ENCODE measurements at regions not wholly inside any gene's neighbourhood (a gene's known extent, or its start where the extent isn't known, plus 50 kb on each side); places are given as distances from the start of the nearest gene placed in this dataset.

DNA sequence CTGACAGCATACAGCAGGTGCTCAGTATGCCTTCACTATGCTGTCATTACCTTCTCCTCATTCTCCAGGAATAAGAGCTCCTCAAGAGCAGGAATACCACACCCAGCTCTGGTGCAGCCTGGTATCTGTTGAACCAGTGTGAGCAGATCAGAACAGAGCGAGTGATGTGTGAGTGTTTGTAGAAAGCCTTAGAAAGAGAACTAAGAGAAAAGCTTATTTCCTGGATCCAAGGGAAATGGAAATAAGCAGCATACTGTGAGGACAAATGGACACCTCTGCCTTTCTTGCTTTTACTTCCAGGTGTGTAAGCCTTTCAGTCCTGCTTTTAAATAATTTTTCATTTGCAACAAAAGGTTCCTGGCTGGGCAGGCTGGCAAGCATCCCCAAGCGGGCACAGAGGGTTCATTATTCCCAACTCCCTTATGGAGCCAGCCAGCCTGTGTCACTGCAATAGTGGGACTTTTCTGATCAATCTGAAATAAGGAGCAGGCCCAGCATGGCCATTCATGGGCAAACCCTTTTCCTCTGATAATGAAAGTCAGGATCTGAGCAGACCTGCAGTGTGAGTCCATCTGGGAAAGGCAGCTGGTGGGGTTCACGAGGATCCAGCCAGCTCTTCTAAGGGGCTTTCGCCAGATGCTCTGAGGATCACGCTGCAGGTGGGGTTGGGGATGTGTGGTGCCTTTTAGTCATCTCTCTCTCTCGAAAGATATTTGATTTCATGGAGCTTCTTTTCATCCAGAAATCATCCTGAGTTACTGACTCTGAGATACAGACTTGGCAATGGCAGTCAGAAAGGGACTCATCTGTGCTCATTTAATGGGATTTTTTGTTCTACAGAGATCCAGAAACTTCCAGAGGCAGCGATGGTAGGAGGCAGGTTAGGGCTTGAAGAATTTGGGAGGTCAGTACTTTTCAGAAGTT lies 594.9 kb upstream of the CFAP20DC start:
- no peak for DNase-seq

DNA sequence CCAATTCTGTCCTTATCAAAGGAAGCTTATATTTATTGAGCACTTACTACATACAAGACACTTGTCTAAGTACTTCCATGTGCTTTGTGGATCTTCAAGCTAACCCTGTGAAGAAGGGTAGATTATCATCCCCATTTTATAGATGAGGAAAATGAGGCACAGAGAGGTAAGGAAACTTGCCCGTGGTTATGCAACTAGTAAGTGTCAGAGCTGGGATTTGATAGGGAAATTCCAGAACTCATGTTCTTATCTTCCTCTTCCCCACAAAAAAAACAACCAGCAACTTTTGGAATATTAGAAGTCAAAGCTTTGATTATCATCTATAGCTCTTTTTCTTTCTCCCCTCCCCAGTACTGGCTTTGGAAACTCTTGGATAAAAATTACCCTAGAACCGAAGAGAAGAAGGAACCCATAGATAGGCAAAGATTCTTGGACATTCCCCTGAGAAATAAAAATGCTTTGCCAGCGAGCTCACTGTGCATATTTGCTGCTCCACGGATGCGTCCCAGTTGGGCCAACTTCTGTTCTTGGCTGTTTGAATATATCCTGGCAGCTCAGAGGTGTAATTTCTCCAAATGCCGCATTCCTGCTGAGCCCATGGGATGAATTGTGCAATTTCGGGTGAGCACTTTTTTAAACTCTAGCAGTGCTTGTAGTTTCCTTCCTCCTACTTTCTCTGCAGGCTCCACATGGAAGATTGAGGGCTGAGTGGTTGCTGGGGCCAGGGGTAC lies 591.5 kb upstream of the CFAP20DC start:
- DNase-seq = no peak

DNA sequence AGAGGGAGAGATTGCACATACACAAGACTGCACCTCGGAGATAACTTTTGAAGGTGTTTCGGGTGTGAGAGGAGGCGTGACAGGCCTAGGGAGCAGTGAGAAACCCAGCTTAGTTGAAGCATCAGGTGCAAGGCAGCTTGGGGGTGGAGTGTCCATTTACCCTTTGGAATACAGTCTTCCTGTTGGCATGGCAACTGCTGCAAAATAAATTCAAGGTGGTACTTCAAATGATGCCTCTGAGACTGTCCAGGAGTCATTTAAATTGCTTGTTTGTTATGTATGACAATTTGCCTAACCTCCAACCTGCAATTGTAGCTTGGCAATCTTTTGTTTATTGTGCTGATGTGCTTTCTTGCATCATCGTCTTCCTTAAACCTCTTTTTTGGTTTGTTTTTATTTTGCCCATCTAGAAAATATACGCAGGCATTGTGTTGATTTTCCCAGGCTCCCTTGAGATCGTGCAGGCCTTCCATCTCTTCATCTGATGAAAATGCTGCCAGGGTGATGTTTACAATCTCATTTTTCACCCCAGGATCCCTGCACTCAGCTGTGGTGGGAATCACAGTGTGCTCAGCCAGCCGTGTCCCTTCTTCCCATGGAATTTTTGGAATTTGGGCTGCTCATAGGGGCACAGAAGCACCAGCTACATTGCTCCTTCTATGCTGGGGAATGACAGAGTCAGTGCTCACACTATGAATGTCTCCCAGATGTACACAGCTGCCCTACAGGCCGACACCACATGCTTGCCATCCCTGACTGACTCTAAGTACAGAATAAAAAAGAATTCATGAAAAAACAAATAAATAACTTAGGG lies 583.1 kb upstream of the CFAP20DC start:
- DNase-seq = no peak

DNA sequence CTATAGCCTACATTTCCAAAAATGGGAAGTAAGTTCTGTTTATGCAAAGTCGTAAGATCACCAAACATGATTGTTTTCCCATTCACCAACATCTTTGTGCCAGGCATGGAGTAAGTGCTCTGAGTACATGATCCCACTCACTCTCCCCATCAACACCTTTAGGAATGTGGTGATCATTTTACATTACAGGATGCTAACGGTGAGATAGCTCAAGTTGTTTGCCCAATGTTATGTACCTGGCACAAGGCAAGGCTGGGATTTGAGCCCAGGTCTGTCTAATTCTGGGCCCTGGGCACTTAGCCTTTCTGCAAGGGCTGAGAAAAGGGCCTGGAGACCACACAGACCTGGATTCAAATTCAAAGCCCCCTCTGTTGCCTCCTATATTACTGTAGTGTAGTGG lies 581.7 kb upstream of the CFAP20DC start:
- no peak for DNase-seq

DNA sequence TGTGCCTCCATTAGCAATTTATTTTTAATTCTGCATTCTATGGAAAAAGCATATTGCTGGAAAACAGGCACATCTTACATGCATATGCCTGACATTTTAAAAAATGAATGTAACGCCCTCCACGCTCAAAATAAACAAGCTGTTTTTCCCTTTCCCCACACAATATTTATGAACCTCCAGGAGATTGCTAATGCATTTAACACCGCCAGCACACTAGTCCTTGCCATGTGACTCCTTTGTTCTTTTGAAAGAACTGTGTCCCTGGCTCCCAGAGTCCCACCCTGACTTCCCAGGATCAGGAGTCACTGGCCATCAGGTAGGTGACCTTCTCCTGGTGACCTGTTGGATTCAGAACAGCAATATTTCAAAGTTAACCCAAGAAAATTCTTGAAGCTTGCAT lies 571.2 kb upstream of the CFAP20DC start:
- no peak for DNase-seq

DNA sequence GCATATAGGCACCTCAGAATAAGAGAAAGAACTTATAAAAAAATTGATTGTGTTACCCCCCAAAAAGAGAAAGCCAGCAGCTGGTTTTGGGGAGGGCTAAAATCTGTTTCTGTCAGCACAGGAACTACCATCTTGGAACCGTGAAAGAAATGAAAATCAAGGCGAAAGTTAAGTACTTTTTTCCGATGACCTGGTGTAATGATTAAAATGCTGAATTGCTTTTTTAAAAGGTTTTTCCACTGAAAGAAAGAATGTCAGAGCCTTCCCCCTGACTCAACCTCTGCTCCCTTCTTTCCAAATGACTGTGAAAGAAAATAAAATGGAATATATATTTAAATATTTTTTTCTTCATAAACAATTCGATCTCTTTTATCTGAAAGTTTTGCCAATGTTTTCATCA lies 570.5 kb upstream of the CFAP20DC start:
- DNase-seq = no peak

DNA sequence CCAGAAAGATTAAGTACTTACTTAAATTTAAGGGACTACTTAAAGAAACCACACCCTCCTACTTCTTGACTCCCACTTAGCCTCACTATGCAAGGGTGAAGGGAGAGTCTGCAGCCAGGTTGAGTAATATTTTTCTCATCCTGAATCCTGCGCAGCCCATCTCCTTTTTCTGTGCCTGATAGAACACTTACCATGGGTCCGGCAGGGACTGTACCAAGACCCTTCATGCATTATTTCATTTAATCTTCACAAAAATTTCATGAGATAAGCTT lies 562.6 kb upstream of the CFAP20DC start:
- no peak for DNase-seq

DNA sequence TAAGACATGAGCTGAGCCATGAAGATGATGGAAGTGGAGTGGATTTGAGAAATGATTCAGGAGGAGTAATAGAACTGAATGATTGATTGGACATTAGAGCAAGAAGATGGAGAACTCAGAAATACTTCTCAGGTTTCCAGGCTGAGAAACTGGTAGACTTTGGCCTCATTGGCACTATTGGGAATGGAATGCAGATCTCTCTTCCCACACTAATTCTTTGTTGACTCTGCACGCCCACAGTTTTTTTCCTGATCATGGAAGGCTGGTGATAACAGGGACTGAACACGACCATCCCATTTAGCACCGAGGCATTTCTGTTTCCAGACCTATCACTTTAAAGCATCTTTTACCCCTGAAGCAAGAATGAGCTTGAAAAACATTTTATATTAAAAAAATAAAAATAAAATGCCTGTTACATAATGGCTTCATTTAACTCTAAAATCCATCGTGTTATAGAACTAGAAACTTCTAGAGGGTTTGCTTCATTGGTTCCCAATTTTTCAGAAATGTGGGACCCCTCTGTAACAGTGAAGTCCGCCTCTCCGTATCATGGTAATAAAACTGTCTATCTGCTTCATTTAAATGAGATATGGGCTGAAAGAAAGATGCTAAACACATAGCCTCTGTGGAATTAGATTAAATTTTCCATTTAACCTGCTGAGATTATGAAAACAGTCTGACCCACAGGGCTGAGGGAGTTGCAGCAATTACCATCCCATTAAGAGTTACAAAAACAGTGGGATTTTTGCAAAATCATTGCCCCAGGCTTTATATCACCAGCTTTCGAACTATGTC lies 562.0 kb upstream of the CFAP20DC start:
- DNase-seq = no peak

DNA sequence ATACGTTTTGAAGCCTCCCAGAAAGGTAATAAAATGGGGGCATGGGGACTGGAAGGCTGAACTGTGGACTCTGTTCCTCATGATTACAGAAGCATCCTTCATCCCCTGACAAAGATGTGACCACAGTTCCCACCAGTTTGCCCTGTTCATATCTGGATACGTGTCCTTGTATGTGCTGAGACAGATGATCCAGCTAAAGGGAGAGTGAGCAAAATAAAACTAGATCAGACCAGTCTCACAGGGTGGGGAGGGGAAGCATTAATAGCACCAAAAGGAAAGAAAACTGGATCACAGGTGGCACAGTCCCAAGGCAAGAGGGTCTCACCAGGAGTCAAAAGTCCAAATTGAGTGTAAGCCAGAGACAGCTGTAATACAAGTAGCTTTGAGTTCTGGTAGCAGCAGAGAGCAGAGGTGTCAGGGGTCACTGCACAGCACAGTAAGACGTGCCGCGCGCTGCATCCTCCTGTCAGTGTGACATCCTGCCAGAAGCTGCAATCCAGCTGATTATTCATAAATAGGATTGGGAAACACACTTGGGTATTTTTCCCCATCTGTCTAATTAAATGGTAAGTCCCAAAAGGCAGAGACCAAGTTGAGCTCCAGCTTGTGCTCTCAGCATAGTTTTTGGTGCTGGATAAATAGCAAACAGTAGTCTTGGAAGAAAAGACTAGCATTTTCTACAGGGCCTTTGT lies 560.0 kb upstream of the CFAP20DC start:
- no peak for DNase-seq

DNA sequence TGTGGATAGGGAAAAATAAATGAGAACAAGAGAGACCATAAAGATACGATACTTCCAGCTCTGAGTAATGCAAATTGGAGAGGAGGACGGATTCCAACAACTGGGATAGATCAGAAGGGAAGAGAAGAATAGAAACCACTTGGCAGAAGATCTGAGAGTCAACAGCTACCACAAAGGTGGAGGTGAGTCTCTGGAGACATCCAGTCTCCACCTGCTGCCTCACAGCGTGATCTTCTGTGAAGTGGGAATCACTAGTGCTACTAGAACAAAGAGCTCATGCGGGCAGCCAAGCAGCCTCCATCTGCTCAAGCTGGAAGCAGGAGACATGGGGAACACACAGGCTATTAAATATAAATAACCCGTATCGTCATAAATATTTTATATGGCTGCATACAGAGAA lies 558.5 kb upstream of the CFAP20DC start:
- DNase-seq = no peak

DNA sequence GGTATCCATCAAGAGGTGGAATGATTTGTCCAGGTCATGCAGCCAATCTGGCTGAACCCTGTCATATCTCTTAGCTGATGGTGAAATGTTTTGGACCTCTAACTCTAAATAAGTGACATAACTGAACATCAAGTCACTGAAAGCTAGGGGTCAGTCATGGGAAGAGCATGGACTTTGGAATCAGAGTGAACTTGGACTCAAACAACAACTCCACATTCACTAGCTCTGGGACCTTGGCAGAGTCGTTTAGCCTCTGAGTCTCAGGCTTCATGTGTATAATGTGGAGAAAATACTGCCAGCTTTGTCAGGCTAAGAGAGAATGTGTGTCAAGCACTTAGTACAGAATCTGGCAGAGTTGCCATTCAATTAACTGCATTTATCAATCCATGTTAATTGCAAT lies 557.8 kb upstream of the CFAP20DC start:
- DNase-seq = no peak

DNA sequence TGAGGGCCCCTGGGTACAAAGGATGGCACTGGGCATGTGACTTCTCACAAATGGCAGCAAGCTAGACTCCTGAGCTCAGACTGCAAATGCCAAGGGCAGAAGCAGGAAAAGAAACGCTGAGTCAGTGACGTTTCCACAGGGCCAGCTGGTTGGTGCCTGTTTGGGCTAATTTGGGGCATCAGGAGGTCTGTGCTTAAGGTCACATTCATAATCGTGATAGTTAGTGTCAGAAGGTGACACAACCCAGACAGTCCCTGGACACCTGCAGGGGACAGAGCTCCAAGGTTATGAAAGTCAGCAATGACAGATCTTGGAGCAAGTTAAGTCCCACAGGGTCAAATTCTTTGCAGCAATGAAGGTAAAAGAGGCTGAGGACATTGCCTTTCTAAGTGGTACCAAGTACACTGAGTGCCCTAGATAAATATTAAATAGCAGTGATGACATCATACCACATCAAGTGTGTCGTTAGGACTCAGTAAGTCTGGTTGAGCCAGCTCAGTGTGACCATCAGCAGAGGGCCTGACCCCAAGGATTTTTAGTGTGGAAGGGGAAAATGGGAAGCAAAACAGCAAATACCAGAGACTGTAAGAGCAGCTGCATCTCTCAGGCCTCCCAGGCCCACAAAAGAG lies 556.9 kb upstream of the CFAP20DC start:
- no peak for DNase-seq

DNA sequence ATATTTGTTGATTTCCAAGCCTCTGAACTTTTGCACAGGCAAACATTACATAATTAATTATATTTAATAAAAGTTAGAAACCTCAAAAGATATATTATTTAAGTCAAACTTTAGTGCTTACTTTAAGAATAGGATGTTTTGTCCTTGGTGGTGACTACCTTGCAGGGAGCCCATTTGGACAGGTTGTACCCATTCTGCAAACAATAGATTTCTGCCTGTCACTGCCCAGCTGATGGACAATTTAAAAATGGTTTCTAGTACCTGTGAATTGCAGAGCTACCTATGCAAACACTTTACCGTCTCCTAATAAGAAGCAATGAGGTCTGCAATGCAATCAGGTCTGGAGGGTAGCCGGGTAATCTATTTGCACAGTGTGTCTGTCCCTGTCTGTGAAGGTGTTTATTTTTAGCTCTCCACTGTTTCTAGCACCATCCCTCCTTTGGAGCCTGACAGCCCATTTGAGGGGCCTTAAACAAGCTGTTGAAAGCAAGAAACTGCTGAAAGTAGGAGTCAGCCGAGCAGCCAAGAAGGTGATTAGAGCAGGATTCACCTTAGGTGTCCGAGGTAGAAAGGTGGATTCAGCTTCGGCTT lies 556.2 kb upstream of the CFAP20DC start:
- DNase-seq = no peak

DNA sequence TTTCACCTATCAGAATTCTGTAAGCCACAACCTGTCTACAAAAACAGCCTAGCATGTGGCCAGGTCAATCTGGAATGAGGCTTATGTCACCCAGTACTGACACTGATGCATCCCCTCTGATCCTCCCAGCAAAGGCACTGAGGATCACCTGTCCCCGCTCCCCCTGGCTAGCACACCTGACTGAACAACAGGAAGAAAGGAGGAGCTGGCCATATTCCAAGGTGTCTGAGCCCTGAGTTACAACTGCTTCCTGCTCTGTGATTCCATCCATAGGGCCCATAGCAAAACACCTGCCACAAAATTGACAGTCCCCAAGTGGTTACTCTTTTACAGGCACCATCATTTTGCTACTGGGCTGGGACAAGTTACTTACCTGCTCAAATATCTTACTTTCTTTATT lies 555.5 kb upstream of the CFAP20DC start:
- no peak for DNase-seq

DNA sequence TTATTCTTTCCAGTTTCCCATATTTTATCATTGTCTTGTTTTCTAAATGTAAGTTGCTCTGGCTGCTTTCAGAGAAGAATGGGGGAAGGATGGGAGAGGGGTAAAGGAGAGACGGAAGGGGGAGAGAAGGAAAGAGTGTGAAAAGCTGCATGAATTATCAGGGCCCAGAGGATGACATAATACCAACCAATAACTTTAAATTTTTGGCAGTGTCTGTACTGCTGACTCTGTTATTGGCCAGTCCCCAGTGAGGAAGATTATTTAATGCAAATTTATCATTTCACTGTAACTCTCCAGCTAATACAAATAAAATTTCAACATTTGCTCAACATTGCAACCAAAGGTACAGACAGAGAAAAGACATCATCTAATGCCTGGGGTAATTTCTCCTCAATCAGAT lies 551.7 kb upstream of the CFAP20DC start:
- DNase-seq = no peak

DNA sequence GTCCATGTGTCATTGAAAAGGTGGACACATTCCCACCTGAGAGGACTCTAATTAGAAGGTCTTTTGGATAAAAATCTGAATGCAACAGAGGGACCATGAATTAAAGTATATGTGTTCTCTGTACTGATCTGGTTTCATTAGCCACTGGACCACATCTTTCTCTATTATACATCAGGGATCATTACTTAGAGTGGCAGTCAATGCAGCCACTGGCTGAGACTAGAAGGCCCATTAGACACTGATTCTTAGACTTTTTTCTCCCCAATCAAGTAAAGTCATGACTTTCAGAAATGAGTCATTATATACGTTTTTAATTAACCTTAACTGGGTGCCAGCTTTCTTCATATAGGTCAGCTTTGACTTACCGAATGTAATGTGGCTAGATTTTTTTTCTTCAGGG lies 550.8 kb upstream of the CFAP20DC start:
- no peak for DNase-seq

DNA sequence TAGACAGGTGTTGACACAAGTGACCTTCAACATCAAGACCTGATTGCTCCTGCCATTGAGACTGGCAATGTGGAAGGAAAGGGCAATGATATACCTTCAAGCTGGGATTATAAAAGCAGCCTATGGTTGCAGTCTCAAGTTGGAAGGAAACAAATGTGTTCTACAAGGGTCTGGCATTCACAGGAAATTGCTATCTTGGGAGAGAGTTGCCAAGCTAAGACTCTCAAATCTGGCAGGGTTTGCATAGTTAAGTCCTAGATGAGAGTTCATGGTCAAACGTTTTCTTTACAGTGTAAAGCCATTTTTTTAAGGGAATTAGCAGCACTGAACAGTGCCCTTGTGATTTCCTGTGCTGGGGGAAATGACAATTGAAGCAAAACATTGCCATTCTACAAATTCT lies 546.9 kb upstream of the CFAP20DC start:
- no peak for DNase-seq

DNA sequence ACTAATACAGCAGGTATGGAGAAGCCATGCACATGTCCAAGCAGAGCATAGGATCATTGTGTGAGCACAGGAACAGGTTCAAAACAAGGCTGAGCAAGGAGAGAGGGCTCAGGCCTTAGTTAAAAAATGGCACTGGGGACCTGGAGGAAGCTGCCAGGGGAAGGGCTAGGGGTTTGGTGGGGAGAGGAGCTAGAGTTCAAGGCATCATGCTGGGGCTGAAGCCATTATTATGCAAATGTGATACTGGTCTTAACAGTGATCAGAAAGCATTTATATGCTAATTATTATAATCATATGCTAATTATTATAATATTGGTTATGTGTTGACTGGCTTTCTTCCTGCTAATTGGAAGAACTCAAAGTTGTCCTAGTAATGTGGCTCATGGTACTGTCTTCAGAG lies 546.0 kb upstream of the CFAP20DC start:
- no peak for DNase-seq

DNA sequence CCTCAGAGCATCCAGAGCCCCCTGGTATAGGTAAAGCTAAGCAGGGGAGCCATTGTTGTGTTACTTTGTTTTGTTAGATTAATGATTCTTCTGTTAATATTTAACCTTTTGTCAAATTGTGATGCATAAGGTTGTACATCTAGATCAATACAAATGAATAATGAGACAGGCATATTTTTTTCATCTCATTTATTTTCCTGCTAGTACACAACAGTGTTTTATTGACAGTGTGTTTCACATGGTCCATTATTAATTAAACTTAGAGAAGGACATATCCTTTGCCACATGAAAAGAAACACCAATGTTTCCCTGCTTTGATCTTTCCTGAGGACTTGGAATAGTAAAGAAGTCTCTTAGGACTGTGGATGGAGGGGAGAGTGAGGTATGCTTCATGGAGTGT lies 543.6 kb upstream of the CFAP20DC start:
- no peak for DNase-seq

DNA sequence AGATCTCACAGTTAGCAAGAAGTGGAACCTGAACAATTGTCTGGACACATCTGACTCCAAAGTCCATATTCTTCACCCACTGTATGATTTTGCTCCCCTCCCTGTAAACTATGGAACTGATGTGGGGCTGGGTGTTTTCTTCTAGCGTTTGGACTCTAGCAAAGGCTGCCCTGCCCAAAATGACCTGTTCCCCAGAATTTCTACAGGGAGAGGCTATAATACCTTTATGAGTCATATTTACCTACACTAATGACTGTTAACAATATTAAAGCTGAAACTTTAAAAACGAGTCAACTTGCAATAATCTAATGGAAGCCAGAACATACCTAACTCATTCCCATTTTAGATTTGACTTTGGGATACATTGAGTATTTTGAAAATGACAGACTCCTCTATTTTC lies 531.2 kb upstream of the CFAP20DC start:
- no peak for DNase-seq

DNA sequence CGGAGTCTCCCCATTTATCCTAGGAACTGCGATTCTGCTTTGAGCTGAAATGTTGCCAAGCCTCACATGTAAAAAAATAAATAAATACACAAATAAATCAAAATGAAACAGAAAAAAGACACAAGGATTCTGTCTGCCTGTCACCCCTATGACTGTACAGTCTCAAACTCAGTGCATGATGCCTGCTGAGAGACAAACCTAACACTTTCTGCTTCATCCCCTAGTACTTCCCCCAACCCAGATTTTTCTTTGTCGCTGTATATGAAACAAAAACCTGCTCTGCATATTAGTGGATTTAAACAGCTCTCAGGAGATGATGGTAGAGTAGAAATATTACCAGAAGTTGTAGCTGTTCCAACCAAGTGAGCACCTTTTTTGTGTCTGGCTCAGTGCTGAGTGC lies 530.7 kb upstream of the CFAP20DC start:
- DNase-seq = no peak

All from cerebellar nuclear complex (tissue), 1 donor.